DMS 273 (cell line): ENCODE measurements at regions not wholly inside any gene's neighbourhood (a gene's known extent, or its start where the extent isn't known, plus 50 kb on each side); places are given as distances from the start of the nearest gene placed in this dataset.
"Not testable (repeated sequence)": the region's sequence is repeated elsewhere in the genome, so short reads cannot be mapped to it uniquely, and the experiment has no call there.

Source experiments
- DNase-seq: peaks from one replicate; lab custom pipeline; 2025; ENCODE audit not compliant: unreplicated experiment; lab: John Stamatoyannopoulos, UW

GRCh38 chr3:135549928-135550494, 415.5 kb upstream of the PPP2R3A start:
- DNase-seq, result no peak

- DNase-seq, result no peak
These were observed 409.4 kb upstream of the PPP2R3A start for GRCh38 chr3:135556174-135556573.

- DNase-seq, result no peak
These were observed 407.3 kb upstream of the PPP2R3A start for GRCh38 chr3:135558150-135558783.

GRCh38 chr3:135558906-135559305, 406.6 kb upstream of the PPP2R3A start:
- no peak for DNase-seq

- DNase-seq, result no peak
These were observed 405.7 kb upstream of the PPP2R3A start for GRCh38 chr3:135559802-135560201.

- DNase-seq, result no peak
These were observed 404.7 kb upstream of the PPP2R3A start for GRCh38 chr3:135560847-135561246.

- DNase-seq, result no peak
These were observed 400.8 kb upstream of the PPP2R3A start for GRCh38 chr3:135564696-135565095.

- no peak for DNase-seq
These were observed 400.0 kb upstream of the PPP2R3A start for GRCh38 chr3:135565546-135565945.

GRCh38 chr3:135567223-135567622, 398.3 kb upstream of the PPP2R3A start:
- DNase-seq, result no peak

GRCh38 chr3:135576751-135577150, 388.8 kb upstream of the PPP2R3A start:
- DNase-seq, result peak; percentile 7

GRCh38 chr3:135581806-135582205, 383.7 kb upstream of the PPP2R3A start:
- DNase-seq, result no peak

GRCh38 chr3:135582800-135583199, 382.7 kb upstream of the PPP2R3A start:
- DNase-seq, result no peak

- DNase-seq, result no peak
These were observed 369.0 kb upstream of the PPP2R3A start for GRCh38 chr3:135596563-135596962.

- no peak for DNase-seq
These were observed 367.7 kb upstream of the PPP2R3A start for GRCh38 chr3:135597855-135598254.

GRCh38 chr3:135598597-135598996, 366.9 kb upstream of the PPP2R3A start:
- no peak for DNase-seq

GRCh38 chr3:135604512-135604911, 361.0 kb upstream of the PPP2R3A start:
- not testable (repeated sequence) for DNase-seq

- DNase-seq, result no peak
These were observed 347.4 kb upstream of the PPP2R3A start for GRCh38 chr3:135618123-135618522.

GRCh38 chr3:135621184-135621920, 344.2 kb upstream of the PPP2R3A start:
- DNase-seq, result no peak

GRCh38 chr3:135622215-135622614, 343.3 kb upstream of the PPP2R3A start:
- no peak for DNase-seq

GRCh38 chr3:135622656-135623055, 342.9 kb upstream of the PPP2R3A start:
- no peak for DNase-seq

GRCh38 chr3:135623558-135623957, 342.0 kb upstream of the PPP2R3A start:
- DNase-seq, result no peak

GRCh38 chr3:135627057-135627456, 338.5 kb upstream of the PPP2R3A start:
- DNase-seq, result no peak
